ENCODE measurements at regions not wholly inside any gene's neighbourhood (a gene's known extent, or its start where the extent isn't known, plus 50 kb on each side); places are given as distances from the start of the nearest gene placed in this dataset.

- H3K4me3 ChIP-seq (replicated peaks; ENCODE audit: low read depth, low read length): no peak overlapping the region
- DNase-seq (ENCODE audit: extremely low read depth, insufficient read length): no peak
- TF ChIP-seq, protein P1, sequence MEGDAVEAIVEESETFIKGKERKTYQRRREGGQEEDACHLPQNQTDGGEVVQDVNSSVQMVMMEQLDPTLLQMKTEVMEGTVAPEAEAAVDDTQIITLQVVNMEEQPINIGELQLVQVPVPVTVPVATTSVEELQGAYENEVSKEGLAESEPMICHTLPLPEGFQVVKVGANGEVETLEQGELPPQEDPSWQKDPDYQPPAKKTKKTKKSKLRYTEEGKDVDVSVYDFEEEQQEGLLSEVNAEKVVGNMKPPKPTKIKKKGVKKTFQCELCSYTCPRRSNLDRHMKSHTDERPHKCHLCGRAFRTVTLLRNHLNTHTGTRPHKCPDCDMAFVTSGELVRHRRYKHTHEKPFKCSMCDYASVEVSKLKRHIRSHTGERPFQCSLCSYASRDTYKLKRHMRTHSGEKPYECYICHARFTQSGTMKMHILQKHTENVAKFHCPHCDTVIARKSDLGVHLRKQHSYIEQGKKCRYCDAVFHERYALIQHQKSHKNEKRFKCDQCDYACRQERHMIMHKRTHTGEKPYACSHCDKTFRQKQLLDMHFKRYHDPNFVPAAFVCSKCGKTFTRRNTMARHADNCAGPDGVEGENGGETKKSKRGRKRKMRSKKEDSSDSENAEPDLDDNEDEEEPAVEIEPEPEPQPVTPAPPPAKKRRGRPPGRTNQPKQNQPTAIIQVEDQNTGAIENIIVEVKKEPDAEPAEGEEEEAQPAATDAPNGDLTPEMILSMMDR (IDR thresholded peaks at IDR 0.05; ENCODE audit: insufficient read depth, low read length, poor library complexity, severe bottlenecking): no peak
- H3K36me3 ChIP-seq (ENCODE audit: control insufficient read depth, insufficient read depth, low read length): no peaks in the 10 kb centered on the region
- H3K27me3 ChIP-seq (replicated peaks; ENCODE audit: control insufficient read depth, insufficient read depth, low read length): no peaks in the 10 kb centered on the region
These were observed 127.4 kb upstream of the MAP3K7 start for GRCh38 chr6:90714319-90714718.

DNA sequence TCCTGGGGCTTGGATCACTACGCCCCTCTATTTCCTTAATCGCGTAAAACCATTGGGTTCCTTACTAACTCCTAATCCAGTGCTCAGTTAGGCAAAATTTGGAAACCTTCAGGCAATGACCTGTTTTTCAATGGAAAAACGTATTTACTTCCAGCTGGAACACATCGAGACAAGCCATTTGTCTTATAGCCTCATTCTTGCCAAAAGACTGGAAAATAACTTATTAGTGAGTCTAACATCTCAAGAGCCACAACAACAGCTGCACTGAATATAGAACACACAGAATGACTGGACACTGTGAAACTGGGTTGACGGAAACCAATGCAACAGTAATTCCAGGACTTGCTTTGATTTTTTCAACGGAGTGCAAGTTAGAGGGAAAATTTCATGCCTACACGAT lies 125.2 kb upstream of the MAP3K7 start:
- Histone ChIP-seq H3K4me3 (replicated peaks; ENCODE audit: low read depth, low read length) (no peak overlapping the region), H3K27me3 (replicated peaks; ENCODE audit: control insufficient read depth, insufficient read depth, low read length) (no peaks in the 10 kb centered on the region), H3K36me3 (ENCODE audit: control insufficient read depth, insufficient read depth, low read length) (no peaks in the 10 kb centered on the region)
- DNase-seq (ENCODE audit: extremely low read depth, insufficient read length): no peak
- TF ChIP-seq, protein P1 (IDR thresholded peaks at IDR 0.05; ENCODE audit: insufficient read depth, low read length, poor library complexity, severe bottlenecking): no peak

DNA sequence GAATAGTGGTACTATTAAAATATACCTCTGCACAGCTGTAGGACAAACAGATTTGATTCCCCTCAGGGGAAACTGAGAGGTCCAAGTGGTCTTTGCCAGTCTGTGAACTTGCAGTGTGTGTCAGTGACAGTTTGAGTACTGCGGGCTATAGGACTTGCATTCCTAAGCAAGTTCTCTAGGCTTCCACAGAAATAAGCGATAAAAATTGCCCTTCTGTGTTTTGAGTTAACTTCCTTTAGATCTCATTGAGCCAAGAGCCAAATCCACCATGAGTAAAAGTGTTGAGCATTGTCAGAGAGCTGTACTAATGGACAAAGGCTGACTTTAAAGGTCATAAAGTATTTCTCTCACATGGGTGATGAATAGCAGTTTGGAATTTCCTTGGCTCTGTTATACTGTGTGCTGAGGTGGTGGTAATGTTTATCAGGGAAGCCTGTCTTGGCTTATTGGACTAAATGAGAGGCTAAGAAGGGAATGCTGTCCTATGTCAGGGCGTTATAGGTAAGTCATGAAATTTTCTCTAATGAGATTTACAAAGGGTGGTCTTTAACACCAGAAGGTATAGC lies 122.6 kb upstream of the MAP3K7 start:
- H3K36me3 ChIP-seq (ENCODE audit: control insufficient read depth, insufficient read depth, low read length): no peaks in the 10 kb centered on the region
- H3K27me3 ChIP-seq (replicated peaks; ENCODE audit: control insufficient read depth, insufficient read depth, low read length): no peaks in the 10 kb centered on the region
- H3K4me3 ChIP-seq (replicated peaks; ENCODE audit: low read depth, low read length): no peak overlapping the region
- TF ChIP-seq, protein P1 (IDR thresholded peaks at IDR 0.05; ENCODE audit: insufficient read depth, low read length, poor library complexity, severe bottlenecking): no peak
- no peak for DNase-seq (ENCODE audit: extremely low read depth, insufficient read length)

- Histone ChIP-seq H3K4me3 (replicated peaks; ENCODE audit: low read depth, low read length) (no peak overlapping the region), H3K36me3 (ENCODE audit: control insufficient read depth, insufficient read depth, low read length) (no peaks in the 10 kb centered on the region), H3K27me3 (replicated peaks; ENCODE audit: control insufficient read depth, insufficient read depth, low read length) (no peaks in the 10 kb centered on the region)
- TF ChIP-seq, protein P1 (IDR thresholded peaks at IDR 0.05; ENCODE audit: insufficient read depth, low read length, poor library complexity, severe bottlenecking): no peak
- DNase-seq (ENCODE audit: extremely low read depth, insufficient read length): no peak
These were observed 121.4 kb upstream of the MAP3K7 start for GRCh38 chr6:90708206-90708737.

DNA sequence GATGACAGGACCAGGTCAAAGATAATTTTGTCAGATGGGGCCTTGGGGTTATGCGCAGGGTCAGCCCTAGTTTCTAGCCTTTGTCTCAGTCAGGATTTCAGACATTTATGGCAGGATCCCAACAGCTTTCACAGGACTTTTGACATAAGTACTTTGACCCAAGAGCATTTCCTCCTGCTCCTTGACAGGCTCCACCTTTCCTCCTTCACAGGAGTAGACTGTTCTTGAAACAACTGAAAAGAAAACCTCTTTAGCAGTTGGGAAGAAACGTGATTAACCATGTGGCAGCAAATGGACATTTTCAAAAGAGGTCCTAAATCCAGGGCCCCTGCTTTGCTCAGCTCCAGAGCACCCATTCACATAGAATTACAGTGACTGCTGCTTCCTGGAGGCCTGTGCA lies 120.4 kb upstream of the MAP3K7 start:
- Histone ChIP-seq H3K4me3 (replicated peaks; ENCODE audit: low read depth, low read length) (no peak overlapping the region), H3K27me3 (replicated peaks; ENCODE audit: control insufficient read depth, insufficient read depth, low read length) (no peaks in the 10 kb centered on the region), H3K36me3 (ENCODE audit: control insufficient read depth, insufficient read depth, low read length) (no peaks in the 10 kb centered on the region)
- no peak for DNase-seq (ENCODE audit: extremely low read depth, insufficient read length)
- TF ChIP-seq, protein P1 (IDR thresholded peaks at IDR 0.05; ENCODE audit: insufficient read depth, low read length, poor library complexity, severe bottlenecking): no peak

GRCh38 chr6:90703336-90703735 lies 116.5 kb upstream of the MAP3K7 start:
- DNase-seq (ENCODE audit: extremely low read depth, insufficient read length): no peak
- TF ChIP-seq, protein P1 (IDR thresholded peaks at IDR 0.05; ENCODE audit: insufficient read depth, low read length, poor library complexity, severe bottlenecking): no peak

More at GRCh38 chr6:90703336-90703735, 116.5 kb upstream of the MAP3K7 start:
- Histone ChIP-seq H3K4me3 (replicated peaks; ENCODE audit: low read depth, low read length) (no peak overlapping the region), H3K36me3 (ENCODE audit: control insufficient read depth, insufficient read depth, low read length) (no peaks in the 10 kb centered on the region), H3K27me3 (replicated peaks; ENCODE audit: control insufficient read depth, insufficient read depth, low read length) (no peaks in the 10 kb centered on the region)
